SU-DHL-6 (cell line): ENCODE measurements at regions not wholly inside any gene's neighbourhood (a gene's known extent, or its start where the extent isn't known, plus 50 kb on each side); places are given as distances from the start of the nearest gene placed in this dataset.

Experiments used
- H2AFZ ChIP-seq: fragments of 200-600 bp; sonication (generic); 2 replicates; pipeline ENCODE4 v1.6.1; 2014; ENCODE audit warnings: low read depth, mild to moderate bottlenecking, moderate library complexity, mixed read lengths, antibody characterized with exemption, low read length; ENCODE audit not compliant: severe bottlenecking
- H3F3A ChIP-seq: fragments of 200-600 bp; shearing (Covaris generic); 2 replicates; pipeline ENCODE4 v1.6.0; 2016; ENCODE audit warnings: antibody characterized with exemption, mild to moderate bottlenecking; ENCODE audit not compliant: insufficient read depth
- H3K27ac ChIP-seq: fragments of 200-600 bp; sonication (generic); 2 replicates; pipeline ENCODE4 v1.5.1; 2016; ENCODE audit warnings: low read depth, mild to moderate bottlenecking, low read length, moderate library complexity, mixed read lengths
- H3K27me3 ChIP-seq: fragments of 200-600 bp; sonication (generic), shearing (Covaris generic); 2 replicates; pipeline ENCODE4 v1.6.0; 2014; ENCODE audit warnings: mild to moderate bottlenecking, low read length
- H3K36me3 ChIP-seq: fragments of 200-600 bp; sonication (generic); 2 replicates; pipeline ENCODE4 v1.6.1; 2014; ENCODE audit warnings: mild to moderate bottlenecking, low read length, mixed read lengths
- H3K4me2 ChIP-seq: fragments of 300-600, 200-600 bp; shearing (Covaris generic), sonication (generic); 2 replicates; pipeline ENCODE4 v1.6.0; 2014; ENCODE audit warnings: low read length, low read depth, mild to moderate bottlenecking; ENCODE audit not compliant: poor library complexity, severe bottlenecking
- H3K4me3 ChIP-seq: fragments of 200-600 bp; sonication (generic); 2 replicates; pipeline ENCODE4 v1.5.1; 2014; ENCODE audit warnings: antibody characterized with exemption, low read length, mild to moderate bottlenecking, mixed read lengths; ENCODE audit not compliant: insufficient read depth, poor library complexity, severe bottlenecking
- H3K79me2 ChIP-seq: fragments of 200-600 bp; sonication (generic); 2 replicates; pipeline ENCODE4 v1.6.1; 2014; ENCODE audit warnings: mild to moderate bottlenecking, low read length, moderate library complexity; ENCODE audit not compliant: insufficient read depth
- H3K9ac ChIP-seq: fragments of 200-600 bp; sonication (generic); 2 replicates; pipeline ENCODE4 v1.7.0; 2014; ENCODE audit warnings: mild to moderate bottlenecking, low read length
- H3K9me2 ChIP-seq: fragments of 200-600 bp; sonication (generic); replicated peaks from 2 replicates; pipeline ENCODE4 v1.6.1; 2014; ENCODE audit warnings: low read length; ENCODE audit not compliant: insufficient read depth
- H3K9me3 ChIP-seq: fragments of 200-600 bp; sonication (generic); 2 replicates; pipeline ENCODE4 v1.6.1; 2014; ENCODE audit warnings: low read length, mixed read lengths; ENCODE audit not compliant: insufficient read depth
- H4K20me1 ChIP-seq: fragments of 200-600 bp; sonication (generic); 2 replicates; pipeline ENCODE4 v1.6.1; 2014; ENCODE audit warnings: low read depth, mild to moderate bottlenecking, antibody characterized with exemption, low read length, moderate library complexity, mixed read lengths
- EZH2phosphoT487 ChIP-seq: fragments of 200-600 bp; sonication (generic), shearing (Covaris generic); conservative IDR thresholded peaks from 2 replicates; pipeline ENCODE4 v1.6.1; 2018; ENCODE audit warnings: mild to moderate bottlenecking, antibody characterized with exemption, low read length, moderate library complexity, mixed read lengths
- TF ChIP-seq, protein P1 (sequence below): fragments of 200-600 bp; sonication (generic); IDR thresholded peaks from one replicate; pipeline ENCODE4 v1.5.1; 2017; ENCODE audit warnings: antibody characterized with exemption, mild to moderate bottlenecking, low read length, moderate library complexity; ENCODE audit not compliant: insufficient read depth, poor library complexity, severe bottlenecking

DNA sequence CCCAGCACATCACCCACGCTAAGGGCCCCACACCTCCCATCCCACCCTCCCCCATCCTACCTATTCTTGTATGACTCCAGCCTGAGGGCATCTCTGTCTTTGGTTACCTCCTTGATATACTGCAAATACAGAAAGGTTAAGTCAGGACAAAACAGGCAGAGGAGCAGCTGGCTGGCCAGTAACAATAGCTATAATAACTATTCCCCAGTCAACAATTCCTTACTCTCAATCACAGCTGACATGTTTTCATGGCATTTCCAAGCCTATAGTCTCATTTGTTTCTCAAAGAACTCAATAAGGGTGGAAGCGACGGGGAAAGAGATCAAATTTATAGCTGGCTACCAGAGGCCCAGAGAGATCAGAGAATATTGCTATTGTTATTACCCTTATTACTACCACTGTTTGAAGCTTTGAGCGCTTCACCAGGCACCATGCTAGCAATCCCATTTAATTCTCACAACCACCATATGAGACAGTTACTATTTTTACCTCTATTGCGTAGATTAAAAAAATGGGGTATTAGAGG, 93.0 kb upstream of the C2CD4B start:
- Histone ChIP-seq H3K27ac (no peak overlapping the region), H3K4me3 (no peak overlapping the region), H3K9me3 (peaks cover 14% of the 10 kb centered on the region; the same call in 1 of the 2 replicates), H3K36me3 (no peaks in the 10 kb centered on the region), H4K20me1 (no peaks in the 10 kb centered on the region), H3K27me3 (no peaks in the 10 kb centered on the region), H3K79me2 (no peaks in the 10 kb centered on the region), H3K9me2 (no peaks in the 10 kb centered on the region), H3F3A (no peaks in the 10 kb centered on the region), H3K9ac (no peak overlapping the region), H2AFZ (no peak overlapping the region), H3K4me2 (no peak overlapping the region)
- TF ChIP-seq, protein P1, sequence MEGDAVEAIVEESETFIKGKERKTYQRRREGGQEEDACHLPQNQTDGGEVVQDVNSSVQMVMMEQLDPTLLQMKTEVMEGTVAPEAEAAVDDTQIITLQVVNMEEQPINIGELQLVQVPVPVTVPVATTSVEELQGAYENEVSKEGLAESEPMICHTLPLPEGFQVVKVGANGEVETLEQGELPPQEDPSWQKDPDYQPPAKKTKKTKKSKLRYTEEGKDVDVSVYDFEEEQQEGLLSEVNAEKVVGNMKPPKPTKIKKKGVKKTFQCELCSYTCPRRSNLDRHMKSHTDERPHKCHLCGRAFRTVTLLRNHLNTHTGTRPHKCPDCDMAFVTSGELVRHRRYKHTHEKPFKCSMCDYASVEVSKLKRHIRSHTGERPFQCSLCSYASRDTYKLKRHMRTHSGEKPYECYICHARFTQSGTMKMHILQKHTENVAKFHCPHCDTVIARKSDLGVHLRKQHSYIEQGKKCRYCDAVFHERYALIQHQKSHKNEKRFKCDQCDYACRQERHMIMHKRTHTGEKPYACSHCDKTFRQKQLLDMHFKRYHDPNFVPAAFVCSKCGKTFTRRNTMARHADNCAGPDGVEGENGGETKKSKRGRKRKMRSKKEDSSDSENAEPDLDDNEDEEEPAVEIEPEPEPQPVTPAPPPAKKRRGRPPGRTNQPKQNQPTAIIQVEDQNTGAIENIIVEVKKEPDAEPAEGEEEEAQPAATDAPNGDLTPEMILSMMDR: no peak
- no peak for TF ChIP-seq EZH2phosphoT487

DNA sequence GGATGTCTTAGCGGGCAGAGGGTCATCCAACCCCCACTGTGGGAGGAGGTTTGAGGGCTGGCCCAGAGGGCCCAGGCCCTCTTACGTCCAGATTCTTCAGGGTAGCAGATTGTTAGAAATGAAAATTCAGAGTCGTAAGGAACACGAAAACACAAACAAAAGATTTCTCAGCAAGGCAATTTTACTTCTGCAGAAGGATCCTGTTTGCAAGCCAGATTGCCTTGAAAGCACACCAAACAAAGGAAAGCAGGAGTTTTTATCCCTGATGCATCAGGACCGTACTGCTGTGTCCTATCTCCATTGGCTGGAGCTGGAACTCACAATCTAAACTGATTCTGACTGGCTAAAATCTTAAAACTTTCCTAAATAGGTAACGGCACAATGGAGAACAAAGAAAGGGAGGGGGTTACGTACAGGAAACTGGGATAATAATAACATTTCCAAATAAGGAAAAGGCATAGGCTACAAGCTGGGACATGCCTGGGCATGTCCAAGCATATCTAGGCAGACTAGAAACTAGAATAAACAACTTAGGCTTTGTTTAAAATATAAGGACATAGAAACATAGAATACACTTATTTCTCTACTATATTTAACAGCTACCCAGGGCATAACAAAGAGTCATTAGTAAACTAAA, 97.3 kb upstream of the C2CD4B start:
- no peaks in the 10 kb centered on the region for H3F3A ChIP-seq
- no peak for TF ChIP-seq EZH2phosphoT487
- TF ChIP-seq, protein P1: no peak
- no peaks in the 10 kb centered on the region for H3K9me2 ChIP-seq
- no peak overlapping the region for H3K4me3 ChIP-seq
- H3K9ac ChIP-seq: no peak overlapping the region
- no peaks in the 10 kb centered on the region for H3K79me2 ChIP-seq
- H4K20me1 ChIP-seq: no peaks in the 10 kb centered on the region
- no peak overlapping the region for H2AFZ ChIP-seq
- H3K27ac ChIP-seq: no peak overlapping the region
- peaks cover 18% of the 10 kb centered on the region; the same call in 1 of the 2 replicates for H3K9me3 ChIP-seq
- H3K4me2 ChIP-seq: no peak overlapping the region
- H3K36me3 ChIP-seq: no peaks in the 10 kb centered on the region
- no peaks in the 10 kb centered on the region for H3K27me3 ChIP-seq

DNA sequence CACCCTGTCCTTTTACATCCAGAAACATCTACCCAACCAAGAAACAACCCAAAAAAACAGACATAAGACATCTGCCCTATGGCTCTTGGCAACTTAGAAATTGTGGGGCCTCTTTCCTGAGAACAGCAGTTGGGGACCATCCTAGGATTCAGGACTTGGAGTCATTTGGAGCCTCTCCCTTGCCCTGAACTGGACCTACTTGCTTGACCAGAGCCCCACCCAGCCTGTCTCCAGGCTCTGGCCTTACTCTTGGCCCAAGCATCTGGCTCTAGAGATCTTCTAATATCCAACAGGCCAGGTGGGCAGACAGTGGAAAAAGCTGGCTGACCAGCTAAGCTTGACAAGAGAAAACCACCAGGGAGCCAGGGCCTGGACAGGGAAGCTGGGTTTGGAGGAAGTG, 99.1 kb upstream of the C2CD4B start:
- Histone ChIP-seq H4K20me1 (no peaks in the 10 kb centered on the region), H3K4me2 (no peak overlapping the region), H3F3A (no peaks in the 10 kb centered on the region), H3K79me2 (no peaks in the 10 kb centered on the region), H3K9me2 (no peaks in the 10 kb centered on the region), H3K27me3 (no peaks in the 10 kb centered on the region), H3K9me3 (peaks cover 30% of the 10 kb centered on the region; the same call in 1 of the 2 replicates), H2AFZ (no peak overlapping the region), H3K9ac (no peak overlapping the region), H3K27ac (no peak overlapping the region), H3K4me3 (no peak overlapping the region), H3K36me3 (no peaks in the 10 kb centered on the region)
- TF ChIP-seq EZH2phosphoT487: no peak
- TF ChIP-seq, protein P1: no peak
